ENCODE measurements at regions not wholly inside any gene's neighbourhood (a gene's known extent, or its start where the extent isn't known, plus 50 kb on each side); places are given as distances from the start of the nearest gene placed in this dataset.

DNA sequence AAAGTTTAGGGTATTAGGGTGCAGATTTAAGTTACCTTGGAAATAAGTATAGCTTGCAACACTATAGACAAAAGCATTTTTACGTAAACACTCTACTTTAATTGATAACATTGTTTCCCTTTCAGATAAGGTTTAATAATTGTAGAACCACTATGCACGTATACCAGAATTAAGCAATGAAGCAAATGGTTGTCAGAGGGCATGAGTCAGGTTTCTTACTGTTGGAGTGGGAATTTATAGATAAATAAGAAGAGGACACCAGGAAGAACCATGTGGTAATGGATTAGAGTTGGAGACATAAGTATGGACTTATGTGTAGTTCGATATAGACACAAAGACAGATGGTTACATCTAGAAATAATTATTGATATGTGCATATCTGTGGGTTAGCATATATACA lies 355.6 kb downstream of the ETV1 start:
- Histone ChIP-seq H3K4me1 (ENCODE audit: control insufficient read depth in 4 of 4, insufficient read depth in 4 of 4, low read length in 3 of 4) (no peaks in the 10 kb centered on the region), H3K36me3 (ENCODE audit: control insufficient read depth in 4 of 4, insufficient read depth in 3 of 4, low read depth in 1 of 4, low read length in 3 of 4) (no peaks in the 10 kb centered on the region), H3K4me3 (ENCODE audit: low read depth in 1 of 3, low read length in 3 of 3) (no peak overlapping the region), H3K9ac (ENCODE audit: low read depth in 1 of 2, low read length in 2 of 2) (no peak overlapping the region), H3K27me3 (ENCODE audit: control insufficient read depth in 4 of 4, insufficient read depth in 4 of 4, low read length in 3 of 4) (no peaks in the 10 kb centered on the region), H3K27ac (ENCODE audit: low read depth in 1 of 2, low read length in 2 of 2) (no peak overlapping the region), H3K9me3 (ENCODE audit: control insufficient read depth in 4 of 4, low read length in 3 of 4) (no peaks in the 10 kb centered on the region)
- WGBS: 69% methylated on average over 3 of the region's 3 CpGs
- no peak for DNase-seq (ENCODE audit: low spot score)
- TF ChIP-seq YY1 (IDR thresholded peaks at IDR 0.05): no peak

DNA sequence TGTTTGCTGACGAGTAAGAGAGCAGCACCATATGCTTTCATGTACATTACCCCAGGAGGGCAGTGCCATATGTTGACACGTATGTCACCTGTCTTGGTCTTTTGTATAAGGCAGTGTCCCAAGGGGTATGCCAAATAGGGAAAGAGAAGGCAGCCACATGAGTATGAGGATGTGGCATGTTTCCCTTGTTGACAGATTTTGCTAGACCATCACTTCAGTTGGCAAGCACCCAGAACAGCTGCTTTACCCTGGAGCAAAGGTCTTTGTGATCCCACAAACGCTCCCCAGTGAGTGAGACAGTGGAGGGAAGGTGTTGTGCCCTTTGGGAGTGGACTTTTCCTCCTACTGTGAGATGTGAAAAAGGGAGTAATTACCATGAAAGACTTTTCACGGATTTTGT lies 350.1 kb downstream of the ETV1 start:
- H3K9ac ChIP-seq (ENCODE audit: low read depth in 1 of 2, low read length in 2 of 2): no peak overlapping the region
- no peak for DNase-seq (ENCODE audit: low spot score)
- H3K9me3 ChIP-seq (ENCODE audit: control insufficient read depth in 4 of 4, low read length in 3 of 4): no peaks in the 10 kb centered on the region
- no peaks in the 10 kb centered on the region for H3K27me3 ChIP-seq (ENCODE audit: control insufficient read depth in 4 of 4, insufficient read depth in 4 of 4, low read length in 3 of 4)
- H3K27ac ChIP-seq (ENCODE audit: low read depth in 1 of 2, low read length in 2 of 2): no peak overlapping the region
- no peaks in the 10 kb centered on the region for H3K4me1 ChIP-seq (ENCODE audit: control insufficient read depth in 4 of 4, insufficient read depth in 4 of 4, low read length in 3 of 4)
- no peak overlapping the region for H3K4me3 ChIP-seq (ENCODE audit: low read depth in 1 of 3, low read length in 3 of 3)
- TF ChIP-seq NR2F2 (IDR thresholded peaks at IDR 0.05) (no peak), RXRA (IDR thresholded peaks at IDR 0.05) (no peak), TAF1 (conservative IDR thresholded peaks at IDR 0.05) (no peak), JUND (IDR thresholded peaks at IDR 0.05) (no peak), FOXA1 (IDR thresholded peaks at IDR 0.05) (no peak), HNF4A (conservative IDR thresholded peaks at IDR 0.05) (no peak), HNF4G (IDR thresholded peaks at IDR 0.05) (no peak), RAD21 (IDR thresholded peaks at IDR 0.05) (no peak)
- TF ChIP-seq, protein P1, sequence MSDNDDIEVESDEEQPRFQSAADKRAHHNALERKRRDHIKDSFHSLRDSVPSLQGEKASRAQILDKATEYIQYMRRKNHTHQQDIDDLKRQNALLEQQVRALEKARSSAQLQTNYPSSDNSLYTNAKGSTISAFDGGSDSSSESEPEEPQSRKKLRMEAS (IDR thresholded peaks at IDR 0.05): no peak
- TF ChIP-seq, protein P2, sequence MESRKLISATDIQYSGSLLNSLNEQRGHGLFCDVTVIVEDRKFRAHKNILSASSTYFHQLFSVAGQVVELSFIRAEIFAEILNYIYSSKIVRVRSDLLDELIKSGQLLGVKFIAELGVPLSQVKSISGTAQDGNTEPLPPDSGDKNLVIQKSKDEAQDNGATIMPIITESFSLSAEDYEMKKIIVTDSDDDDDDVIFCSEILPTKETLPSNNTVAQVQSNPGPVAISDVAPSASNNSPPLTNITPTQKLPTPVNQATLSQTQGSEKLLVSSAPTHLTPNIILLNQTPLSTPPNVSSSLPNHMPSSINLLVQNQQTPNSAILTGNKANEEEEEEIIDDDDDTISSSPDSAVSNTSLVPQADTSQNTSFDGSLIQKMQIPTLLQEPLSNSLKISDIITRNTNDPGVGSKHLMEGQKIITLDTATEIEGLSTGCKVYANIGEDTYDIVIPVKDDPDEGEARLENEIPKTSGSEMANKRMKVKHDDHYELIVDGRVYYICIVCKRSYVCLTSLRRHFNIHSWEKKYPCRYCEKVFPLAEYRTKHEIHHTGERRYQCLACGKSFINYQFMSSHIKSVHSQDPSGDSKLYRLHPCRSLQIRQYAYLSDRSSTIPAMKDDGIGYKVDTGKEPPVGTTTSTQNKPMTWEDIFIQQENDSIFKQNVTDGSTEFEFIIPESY (IDR thresholded peaks at IDR 0.05): no peak
- TF ChIP-seq, protein P3, sequence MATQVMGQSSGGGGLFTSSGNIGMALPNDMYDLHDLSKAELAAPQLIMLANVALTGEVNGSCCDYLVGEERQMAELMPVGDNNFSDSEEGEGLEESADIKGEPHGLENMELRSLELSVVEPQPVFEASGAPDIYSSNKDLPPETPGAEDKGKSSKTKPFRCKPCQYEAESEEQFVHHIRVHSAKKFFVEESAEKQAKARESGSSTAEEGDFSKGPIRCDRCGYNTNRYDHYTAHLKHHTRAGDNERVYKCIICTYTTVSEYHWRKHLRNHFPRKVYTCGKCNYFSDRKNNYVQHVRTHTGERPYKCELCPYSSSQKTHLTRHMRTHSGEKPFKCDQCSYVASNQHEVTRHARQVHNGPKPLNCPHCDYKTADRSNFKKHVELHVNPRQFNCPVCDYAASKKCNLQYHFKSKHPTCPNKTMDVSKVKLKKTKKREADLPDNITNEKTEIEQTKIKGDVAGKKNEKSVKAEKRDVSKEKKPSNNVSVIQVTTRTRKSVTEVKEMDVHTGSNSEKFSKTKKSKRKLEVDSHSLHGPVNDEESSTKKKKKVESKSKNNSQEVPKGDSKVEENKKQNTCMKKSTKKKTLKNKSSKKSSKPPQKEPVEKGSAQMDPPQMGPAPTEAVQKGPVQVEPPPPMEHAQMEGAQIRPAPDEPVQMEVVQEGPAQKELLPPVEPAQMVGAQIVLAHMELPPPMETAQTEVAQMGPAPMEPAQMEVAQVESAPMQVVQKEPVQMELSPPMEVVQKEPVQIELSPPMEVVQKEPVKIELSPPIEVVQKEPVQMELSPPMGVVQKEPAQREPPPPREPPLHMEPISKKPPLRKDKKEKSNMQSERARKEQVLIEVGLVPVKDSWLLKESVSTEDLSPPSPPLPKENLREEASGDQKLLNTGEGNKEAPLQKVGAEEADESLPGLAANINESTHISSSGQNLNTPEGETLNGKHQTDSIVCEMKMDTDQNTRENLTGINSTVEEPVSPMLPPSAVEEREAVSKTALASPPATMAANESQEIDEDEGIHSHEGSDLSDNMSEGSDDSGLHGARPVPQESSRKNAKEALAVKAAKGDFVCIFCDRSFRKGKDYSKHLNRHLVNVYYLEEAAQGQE (IDR thresholded peaks at IDR 0.05): no peak
- TF ChIP-seq, protein P4, sequence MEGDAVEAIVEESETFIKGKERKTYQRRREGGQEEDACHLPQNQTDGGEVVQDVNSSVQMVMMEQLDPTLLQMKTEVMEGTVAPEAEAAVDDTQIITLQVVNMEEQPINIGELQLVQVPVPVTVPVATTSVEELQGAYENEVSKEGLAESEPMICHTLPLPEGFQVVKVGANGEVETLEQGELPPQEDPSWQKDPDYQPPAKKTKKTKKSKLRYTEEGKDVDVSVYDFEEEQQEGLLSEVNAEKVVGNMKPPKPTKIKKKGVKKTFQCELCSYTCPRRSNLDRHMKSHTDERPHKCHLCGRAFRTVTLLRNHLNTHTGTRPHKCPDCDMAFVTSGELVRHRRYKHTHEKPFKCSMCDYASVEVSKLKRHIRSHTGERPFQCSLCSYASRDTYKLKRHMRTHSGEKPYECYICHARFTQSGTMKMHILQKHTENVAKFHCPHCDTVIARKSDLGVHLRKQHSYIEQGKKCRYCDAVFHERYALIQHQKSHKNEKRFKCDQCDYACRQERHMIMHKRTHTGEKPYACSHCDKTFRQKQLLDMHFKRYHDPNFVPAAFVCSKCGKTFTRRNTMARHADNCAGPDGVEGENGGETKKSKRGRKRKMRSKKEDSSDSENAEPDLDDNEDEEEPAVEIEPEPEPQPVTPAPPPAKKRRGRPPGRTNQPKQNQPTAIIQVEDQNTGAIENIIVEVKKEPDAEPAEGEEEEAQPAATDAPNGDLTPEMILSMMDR (IDR thresholded peaks at IDR 0.05; ENCODE audit: low read depth, low read length, missing input control): no peak
- WGBS: 57% methylated on average over 4 of the region's 4 CpGs
- H3K36me3 ChIP-seq (ENCODE audit: control insufficient read depth in 4 of 4, insufficient read depth in 3 of 4, low read depth in 1 of 4, low read length in 3 of 4): no peaks in the 10 kb centered on the region

Data from liver (tissue), 8 donors.